ENCODE measurements at regions not wholly inside any gene's neighbourhood (a gene's known extent, or its start where the extent isn't known, plus 50 kb on each side); places are given as distances from the start of the nearest gene placed in this dataset.

DNA sequence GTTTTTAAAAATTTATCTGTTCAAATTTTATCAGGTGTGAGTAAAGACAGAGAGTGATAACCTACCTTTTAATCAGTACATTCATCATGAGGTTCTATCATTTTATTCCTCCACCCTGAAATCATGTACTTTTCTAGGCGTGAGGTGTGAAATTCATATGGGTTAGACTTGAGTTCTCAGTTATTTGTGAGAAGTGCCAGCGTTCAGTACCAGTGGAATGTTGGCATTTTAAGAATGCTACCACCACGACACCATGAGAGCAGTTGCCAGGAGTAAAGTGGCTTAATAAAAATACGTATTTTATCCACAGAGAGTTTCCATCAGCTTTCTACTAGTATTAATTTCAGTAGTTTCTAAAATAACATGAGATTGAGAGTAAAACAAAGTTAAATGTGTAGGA, 104.1 kb upstream of the FERD3L start:
- H3K4me3 ChIP-seq (ENCODE audit: control insufficient read depth, low read depth, low read length): no peak overlapping the region
- TF ChIP-seq, protein P1, sequence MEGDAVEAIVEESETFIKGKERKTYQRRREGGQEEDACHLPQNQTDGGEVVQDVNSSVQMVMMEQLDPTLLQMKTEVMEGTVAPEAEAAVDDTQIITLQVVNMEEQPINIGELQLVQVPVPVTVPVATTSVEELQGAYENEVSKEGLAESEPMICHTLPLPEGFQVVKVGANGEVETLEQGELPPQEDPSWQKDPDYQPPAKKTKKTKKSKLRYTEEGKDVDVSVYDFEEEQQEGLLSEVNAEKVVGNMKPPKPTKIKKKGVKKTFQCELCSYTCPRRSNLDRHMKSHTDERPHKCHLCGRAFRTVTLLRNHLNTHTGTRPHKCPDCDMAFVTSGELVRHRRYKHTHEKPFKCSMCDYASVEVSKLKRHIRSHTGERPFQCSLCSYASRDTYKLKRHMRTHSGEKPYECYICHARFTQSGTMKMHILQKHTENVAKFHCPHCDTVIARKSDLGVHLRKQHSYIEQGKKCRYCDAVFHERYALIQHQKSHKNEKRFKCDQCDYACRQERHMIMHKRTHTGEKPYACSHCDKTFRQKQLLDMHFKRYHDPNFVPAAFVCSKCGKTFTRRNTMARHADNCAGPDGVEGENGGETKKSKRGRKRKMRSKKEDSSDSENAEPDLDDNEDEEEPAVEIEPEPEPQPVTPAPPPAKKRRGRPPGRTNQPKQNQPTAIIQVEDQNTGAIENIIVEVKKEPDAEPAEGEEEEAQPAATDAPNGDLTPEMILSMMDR (conservative IDR thresholded peaks at IDR 0.05; ENCODE audit: control insufficient read depth, insufficient read depth, low read depth, low read length): no peak
- no peak for DNase-seq (ENCODE audit: low read depth)

DNA sequence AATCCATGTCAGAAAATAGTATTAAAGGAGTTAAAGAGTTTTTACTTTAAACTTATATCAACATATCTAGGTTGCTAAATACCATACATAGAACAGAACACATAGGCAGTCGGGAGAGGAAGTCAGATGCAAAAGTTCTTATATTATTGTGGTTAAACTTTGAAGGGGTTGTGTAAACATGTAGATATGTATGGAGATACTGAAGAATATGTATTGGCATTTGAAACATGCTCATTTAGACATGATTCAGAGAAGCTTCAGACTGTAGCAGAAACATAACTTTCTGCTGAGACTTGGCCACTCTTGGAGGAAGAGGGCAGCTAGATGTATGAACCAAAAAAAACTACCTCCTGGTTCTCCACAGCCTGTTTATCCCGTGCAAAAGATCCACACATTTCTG, 103.5 kb upstream of the FERD3L start:
- no peak overlapping the region for H3K4me3 ChIP-seq (ENCODE audit: control insufficient read depth, low read depth, low read length)
- peak; percentile 7 for DNase-seq (ENCODE audit: low read depth)
- TF ChIP-seq, protein P1 (conservative IDR thresholded peaks at IDR 0.05; ENCODE audit: control insufficient read depth, insufficient read depth, low read depth, low read length): no peak

DNA sequence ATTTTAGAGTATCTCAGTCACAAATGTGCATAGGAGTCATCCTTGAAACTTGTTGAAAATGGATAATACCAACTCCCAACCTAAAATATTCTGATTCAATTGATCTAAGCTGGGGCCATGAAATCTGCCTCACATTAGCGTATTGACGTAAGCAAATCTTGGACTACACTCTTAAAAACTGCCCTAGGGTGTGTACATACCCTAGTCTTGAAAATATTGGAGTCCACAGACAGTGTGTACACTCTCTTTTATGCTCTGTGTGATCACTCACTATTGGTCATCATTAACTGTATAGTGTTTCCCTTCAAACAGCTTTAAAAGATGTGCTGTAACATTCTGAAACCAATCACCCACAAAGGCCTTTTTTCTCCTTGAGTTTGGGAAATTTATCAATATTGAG, 102.9 kb upstream of the FERD3L start:
- DNase-seq (ENCODE audit: low read depth): no peak
- no peak overlapping the region for H3K4me3 ChIP-seq (ENCODE audit: control insufficient read depth, low read depth, low read length)

DNA sequence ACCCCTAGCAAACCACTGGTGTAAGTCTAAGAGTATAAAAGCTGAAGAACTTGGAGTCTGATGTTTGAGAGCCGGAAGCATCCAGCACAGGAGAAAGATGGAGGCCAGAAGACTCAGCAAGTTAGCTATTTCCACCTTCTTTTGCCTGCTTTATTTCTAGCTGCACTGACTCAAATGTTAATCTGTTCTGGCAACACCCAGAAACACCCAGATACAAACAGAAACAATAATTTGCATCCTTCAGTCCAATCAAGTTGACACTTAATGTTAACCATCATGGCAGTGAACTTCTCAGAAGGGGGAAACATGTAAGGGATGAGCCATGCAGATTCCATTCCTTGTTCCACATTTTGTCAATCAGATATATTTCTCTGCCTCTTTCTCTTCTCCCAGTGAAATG, 101.8 kb upstream of the FERD3L start:
- no peak for DNase-seq (ENCODE audit: low read depth)
- H3K4me3 ChIP-seq (ENCODE audit: control insufficient read depth, low read depth, low read length): no peak overlapping the region
- TF ChIP-seq, protein P1 (conservative IDR thresholded peaks at IDR 0.05; ENCODE audit: control insufficient read depth, insufficient read depth, low read depth, low read length): no peak

More for the DNA sequence above, 102.9 kb upstream of the FERD3L start:
- TF ChIP-seq, protein P1 (conservative IDR thresholded peaks at IDR 0.05; ENCODE audit: control insufficient read depth, insufficient read depth, low read depth, low read length): no peak

DNA sequence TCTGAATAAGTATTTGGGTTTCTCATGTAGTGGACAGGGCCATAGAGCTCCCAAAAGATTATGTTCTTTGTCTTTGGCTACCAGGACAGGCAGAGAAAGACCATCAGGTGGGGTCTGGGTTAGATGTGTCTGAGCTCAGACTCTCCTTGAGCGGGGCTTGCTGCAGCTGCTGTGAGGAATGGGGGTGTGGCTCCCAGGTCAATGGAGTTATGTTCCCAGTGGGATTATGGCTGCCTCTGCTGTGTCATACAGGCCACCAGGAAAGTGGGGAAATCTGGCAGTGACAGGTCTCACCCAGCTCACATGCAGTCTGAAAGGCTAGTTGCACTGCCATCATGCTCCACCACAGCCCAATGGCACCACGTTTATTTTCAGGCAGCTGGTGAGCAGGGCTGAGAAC, 97.0 kb upstream of the FERD3L start:
- H3K4me3 ChIP-seq (ENCODE audit: control insufficient read depth, low read depth, low read length): no peak overlapping the region
- no peak for DNase-seq (ENCODE audit: low read depth)
- TF ChIP-seq, protein P1 (conservative IDR thresholded peaks at IDR 0.05; ENCODE audit: control insufficient read depth, insufficient read depth, low read depth, low read length): no peak

DNA sequence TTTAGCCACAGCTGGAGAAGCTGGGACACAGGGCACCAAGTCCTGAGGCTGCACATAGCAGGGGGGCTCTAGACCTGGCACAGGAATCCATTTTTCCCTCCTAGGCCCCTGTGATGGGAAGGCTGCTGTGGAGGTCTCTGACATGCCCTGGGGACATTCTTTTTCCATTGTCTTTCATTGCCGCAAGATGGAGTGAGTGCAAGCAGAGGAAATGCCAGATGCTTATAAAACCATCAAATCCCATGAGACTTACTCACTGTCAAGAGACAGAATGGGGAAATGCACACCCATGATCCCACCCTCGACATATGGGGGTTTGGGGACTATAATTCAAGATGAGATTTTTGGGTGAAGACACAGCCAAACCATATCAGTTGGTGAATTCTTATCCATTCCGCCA, 94.7 kb upstream of the FERD3L start:
- TF ChIP-seq, protein P1 (conservative IDR thresholded peaks at IDR 0.05; ENCODE audit: control insufficient read depth, insufficient read depth, low read depth, low read length): no peak
- DNase-seq (ENCODE audit: low read depth): peak; percentile 3
- H3K4me3 ChIP-seq (ENCODE audit: control insufficient read depth, low read depth, low read length): no peak overlapping the region

DNA sequence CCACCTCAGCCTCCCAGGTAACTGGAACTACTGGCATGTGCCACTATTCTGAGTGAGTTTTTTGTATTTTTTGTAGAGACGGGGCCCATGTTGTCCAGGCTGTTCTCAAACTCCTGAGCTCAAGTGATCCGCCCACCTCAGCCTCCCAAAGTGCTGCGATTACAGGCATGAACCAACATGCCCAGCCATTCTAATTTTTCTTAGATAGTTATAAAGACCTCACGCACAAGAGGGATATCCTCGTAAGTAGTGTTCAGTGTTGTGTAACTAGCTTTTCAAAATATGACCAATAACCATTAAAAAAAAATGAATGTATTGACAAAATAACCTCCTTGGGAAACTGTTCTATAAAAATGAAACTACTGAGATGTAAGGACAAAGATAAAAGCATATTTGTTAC, 90.5 kb upstream of the FERD3L start:
- no peak overlapping the region for H3K4me3 ChIP-seq (ENCODE audit: control insufficient read depth, low read depth, low read length)
- TF ChIP-seq, protein P1 (conservative IDR thresholded peaks at IDR 0.05; ENCODE audit: control insufficient read depth, insufficient read depth, low read depth, low read length): no peak
- DNase-seq (ENCODE audit: low read depth): no peak
